Astrocyte (in vitro differentiated cells and primary cell): ENCODE measurements at regions not wholly inside any gene's neighbourhood (a gene's known extent, or its start where the extent isn't known, plus 50 kb on each side); places are given as distances from the start of the nearest gene placed in this dataset.
A peak's percentile ranks its signal among the peaks of the same experiment; 100 is the strongest.

Source experiments
- DNase-seq: peaks from one replicate; pipeline ENCODE4 v3.0.0-alpha.2; 2010; ENCODE audit warnings: low read depth
- FAIRE-seq: peaks from 2 replicates; lab custom pipeline; 2011; peaks lifted over from hg19 to GRCh38; lab: Jason Lieb, UNC
- H2AFZ ChIP-seq: 2 replicates; pipeline ENCODE4 v1.6.0; 2012; ENCODE audit warnings: low read depth, low read length, inconsistent platforms
- H3K27ac ChIP-seq: 2 replicates; pipeline ENCODE4 v1.5.1; 2011; ENCODE audit warnings: low read depth, low read length, inconsistent platforms
- H3K27me3 ChIP-seq: 2 replicates; pipeline ENCODE4 v1.6.0; 2011; ENCODE audit warnings: low read length, inconsistent platforms; ENCODE audit not compliant: insufficient read depth
- H3K36me3 ChIP-seq: 2 replicates; pipeline ENCODE4 v1.5.1; 2011; ENCODE audit warnings: low read length, inconsistent platforms; ENCODE audit not compliant: insufficient read depth
- H3K4me1 ChIP-seq: 2 replicates; pipeline ENCODE4 v1.5.1; 2011; ENCODE audit warnings: low read length, inconsistent platforms; ENCODE audit not compliant: insufficient read depth
- H3K4me2 ChIP-seq: 2 replicates; pipeline ENCODE4 v1.6.0; 2012; ENCODE audit warnings: low read length, inconsistent platforms
- H3K4me3 ChIP-seq: 2 replicates; pipeline ENCODE4 v1.5.1; 2011; ENCODE audit warnings: low read depth, mild to moderate bottlenecking, low read length, inconsistent platforms; ENCODE audit not compliant: insufficient read depth
- H3K79me2 ChIP-seq: 2 replicates; pipeline ENCODE4 v1.6.0; 2012; ENCODE audit warnings: mild to moderate bottlenecking, low read length, inconsistent platforms; ENCODE audit not compliant: insufficient read depth
- H3K9ac ChIP-seq: 2 replicates; pipeline ENCODE4 v1.6.0; 2012; ENCODE audit warnings: mild to moderate bottlenecking, low read length, inconsistent platforms
- H3K9me3 ChIP-seq: 2 replicates; pipeline ENCODE4 v1.5.1; 2012; ENCODE audit warnings: low read depth, mild to moderate bottlenecking, low read length, inconsistent platforms; ENCODE audit not compliant: insufficient read depth
- H4K20me1 ChIP-seq: 2 replicates; pipeline ENCODE4 v1.6.0; 2012; ENCODE audit warnings: low read length, inconsistent platforms; ENCODE audit not compliant: insufficient read depth
- H3K27ac Mint-ChIP-seq: one replicate; pipeline ENCODE4 v1.8.0; 2021; ENCODE audit warnings: mild to moderate bottlenecking, mixed read lengths; ENCODE audit not compliant: unreplicated experiment
- H3K27me3 Mint-ChIP-seq: one replicate; pipeline ENCODE4 v1.8.0; 2021; ENCODE audit warnings: low read depth, mixed read lengths; ENCODE audit not compliant: unreplicated experiment
- H3K36me3 Mint-ChIP-seq: one replicate; pipeline ENCODE4 v1.8.0; 2021; ENCODE audit warnings: low read depth, mixed read lengths; ENCODE audit not compliant: unreplicated experiment
- H3K4me1 Mint-ChIP-seq: one replicate; pipeline ENCODE4 v1.8.0; 2021; ENCODE audit warnings: low read depth, mixed read lengths; ENCODE audit not compliant: unreplicated experiment
- H3K4me3 Mint-ChIP-seq: one replicate; pipeline ENCODE4 v1.8.0; 2021; ENCODE audit warnings: mild to moderate bottlenecking, moderate library complexity, mixed read lengths; ENCODE audit not compliant: unreplicated experiment
- H3K9me3 Mint-ChIP-seq: one replicate; pipeline ENCODE4 v1.8.0; 2021; ENCODE audit warnings: mild to moderate bottlenecking, mixed read lengths; ENCODE audit not compliant: unreplicated experiment
- CTCF ChIP-seq: IDR thresholded peaks from 2 replicates; pipeline ENCODE4 v1.5.1; 2011; ENCODE audit warnings: low read depth, mild to moderate bottlenecking, inconsistent platforms, low read length, moderate library complexity; ENCODE audit not compliant: insufficient read depth
- EZH2 ChIP-seq: IDR thresholded peaks from 2 replicates; pipeline ENCODE4 v1.6.1; 2012; ENCODE audit warnings: mild to moderate bottlenecking, low read length, inconsistent platforms; ENCODE audit not compliant: insufficient read depth

GRCh38 chr9:105835721-105836120, 141.4 kb downstream of the TMEM38B start:
- Histone ChIP-seq H3K9me3 (no peaks in the 10 kb centered on the region), H3K9ac (no peak overlapping the region), H3K27ac (no peak overlapping the region), H3K4me3 (no peak overlapping the region), H3K4me2 (no peak overlapping the region), H3K36me3 (no peaks in the 10 kb centered on the region), H3K79me2 (no peaks in the 10 kb centered on the region), H4K20me1 (no peaks in the 10 kb centered on the region), H3K27me3 (peaks cover 1% of the 10 kb centered on the region), H3K4me1 (no peaks in the 10 kb centered on the region), H2AFZ (no peak overlapping the region)
- peaks cover 15% of the 10 kb centered on the region for H3K4me1 Mint-ChIP-seq
- H3K27me3 Mint-ChIP-seq: peaks cover 10% of the 10 kb centered on the region
- H3K9me3 Mint-ChIP-seq: peaks cover 2% of the 10 kb centered on the region
- FAIRE-seq (no peak), DNase-seq (no peak)
- TF ChIP-seq CTCF (no peak), EZH2 (no peak)
- no peak overlapping the region for H3K27ac Mint-ChIP-seq
- peak overlapping the region; percentile 18 for H3K4me3 Mint-ChIP-seq
- H3K36me3 Mint-ChIP-seq: no peaks in the 10 kb centered on the region

GRCh38 chr9:105836936-105837660, 142.8 kb downstream of the TMEM38B start:
- Histone ChIP-seq H3K9me3 (no peaks in the 10 kb centered on the region), H3K36me3 (no peaks in the 10 kb centered on the region), H3K27me3 (peaks cover 3% of the 10 kb centered on the region), H3K79me2 (no peaks in the 10 kb centered on the region), H3K27ac (no peak overlapping the region), H3K4me3 (no peak overlapping the region), H4K20me1 (no peaks in the 10 kb centered on the region), H3K4me2 (no peak overlapping the region), H2AFZ (no peak overlapping the region), H3K9ac (no peak overlapping the region), H3K4me1 (no peaks in the 10 kb centered on the region)
- peaks cover 14% of the 10 kb centered on the region for H3K27me3 Mint-ChIP-seq
- peaks cover 2% of the 10 kb centered on the region for H3K9me3 Mint-ChIP-seq
- H3K4me3 Mint-ChIP-seq: no peak overlapping the region
- H3K27ac Mint-ChIP-seq: no peak overlapping the region
- no peak for TF ChIP-seq CTCF
- TF ChIP-seq EZH2: no peak
- FAIRE-seq (no peak), DNase-seq (no peak)
- no peaks in the 10 kb centered on the region for H3K36me3 Mint-ChIP-seq
- H3K4me1 Mint-ChIP-seq: peaks cover 15% of the 10 kb centered on the region

- Histone ChIP-seq H3K27ac (no peak overlapping the region), H4K20me1 (no peaks in the 10 kb centered on the region), H3K79me2 (no peaks in the 10 kb centered on the region), H3K4me1 (no peaks in the 10 kb centered on the region), H3K27me3 (peaks cover 3% of the 10 kb centered on the region), H3K4me3 (no peak overlapping the region), H2AFZ (no peak overlapping the region), H3K4me2 (no peak overlapping the region), H3K36me3 (no peaks in the 10 kb centered on the region), H3K9ac (no peak overlapping the region), H3K9me3 (no peaks in the 10 kb centered on the region)
- Mint-ChIP-seq H3K9me3 (peaks cover 2% of the 10 kb centered on the region), H3K4me3 (no peak overlapping the region), H3K27ac (no peak overlapping the region), H3K4me1 (peaks cover 1% of the 10 kb centered on the region), H3K36me3 (no peaks in the 10 kb centered on the region), H3K27me3 (peaks cover 10% of the 10 kb centered on the region)
- DNase-seq (no peak), FAIRE-seq (no peak)
- no peak for TF ChIP-seq EZH2
- TF ChIP-seq CTCF: no peak
Observed at GRCh38 chr9:105841562-105841961, 147.2 kb downstream of the TMEM38B start.
